Activated CD4-positive, alpha-beta T cell treated with anti-CD3 and anti-CD28 coated beads for 36 hours (primary cell): ENCODE measurements at regions not wholly inside any gene's neighbourhood (a gene's known extent, or its start where the extent isn't known, plus 50 kb on each side); places are given as distances from the start of the nearest gene placed in this dataset.

Experiments
- ATAC-seq: fragments of 200-7000 bp; cut with Tn5 transposase; one replicate; pipeline ENCODE4 v1.10.0; 2021; ENCODE audit warnings: mild to moderate bottlenecking, moderate library complexity
- CTCF ChIA-PET: fragments of 350-600 bp; sonication (Branson Sonifier 250); formaldehyde crosslinking; loops from one replicate; lab custom pipeline; 2021; ENCODE audit warnings: antibody characterized with exemption; lab: Charles Lee
- POLR2A ChIA-PET: fragments of 350-600 bp; sonication (Branson Sonifier 250); formaldehyde crosslinking; loops from one replicate; lab custom pipeline; 2021; ENCODE audit warnings: antibody characterized with exemption, inconsistent platforms; lab: Charles Lee
- DNase-seq: peaks from one replicate; pipeline ENCODE4 v3.0.0-alpha.2; 2020
- H3K27ac Mint-ChIP-seq: one replicate; pipeline ENCODE4 v1.8.0; 2021; ENCODE audit warnings: mixed read lengths
- H3K27me3 Mint-ChIP-seq: one replicate; pipeline ENCODE4 v1.8.0; 2021; ENCODE audit warnings: mixed read lengths
- H3K36me3 Mint-ChIP-seq: one replicate; pipeline ENCODE4 v1.8.0; 2021; ENCODE audit warnings: low read depth, mixed read lengths
- H3K4me1 Mint-ChIP-seq: one replicate; pipeline ENCODE4 v1.8.0; 2021; ENCODE audit warnings: mixed read lengths
- H3K4me3 Mint-ChIP-seq: one replicate; pipeline ENCODE4 v1.8.0; 2021; ENCODE audit warnings: mild to moderate bottlenecking, moderate library complexity, mixed read lengths
- H3K9me3 Mint-ChIP-seq: one replicate; pipeline ENCODE4 v1.8.0; 2021; ENCODE audit warnings: low read depth, mixed read lengths
- intact Hi-C, 2 experiments: fragments of 100-400 bp; cut with DNase I in 1 of 2; cut with micrococcal nuclease in 1 of 2; formaldehyde crosslinking; loops; one replicate each; pipeline versions ENCODE4 v1.14.2 to v1.15.1; 2022 to 2024; cut with DNase I, micrococcal nuclease

GRCh38 chr5:171709930-171710329, 75.7 kb upstream of the SMIM23 start:
- ATAC-seq (no peak), DNase-seq (no peak)
- no peaks in the 10 kb centered on the region for H3K9me3 Mint-ChIP-seq
- H3K36me3 Mint-ChIP-seq = no peaks in the 10 kb centered on the region
- H3K27ac Mint-ChIP-seq = no peak overlapping the region
- POLR2A ChIA-PET = interaction anchor here (0.6 kb wide), 1 partner anchor 61 kb away, joined by 6 read pairs; no protein-coding TSS in a partner anchor
- H3K4me3 Mint-ChIP-seq = no peak overlapping the region
- intact Hi-C loops = no loop called here
- H3K27me3 Mint-ChIP-seq = no peaks in the 10 kb centered on the region
- no peaks in the 10 kb centered on the region for H3K4me1 Mint-ChIP-seq
- CTCF ChIA-PET = no interaction called here

- ATAC-seq = no peak
- no peaks in the 10 kb centered on the region for H3K4me1 Mint-ChIP-seq
- intact Hi-C loops = no loop called here
- no peaks in the 10 kb centered on the region for H3K36me3 Mint-ChIP-seq
- no peaks in the 10 kb centered on the region for H3K9me3 Mint-ChIP-seq
- H3K27ac Mint-ChIP-seq = no peak overlapping the region
- ChIA-PET POLR2A (interaction anchor here (0.6 kb wide), 1 partner anchor 62 kb away, joined by 6 read pairs; no protein-coding TSS in a partner anchor), CTCF (interaction anchor here (0.6 kb wide), 1 partner anchor 62 kb away, joined by 3 read pairs; no protein-coding TSS in a partner anchor)
- no peak overlapping the region for H3K4me3 Mint-ChIP-seq
- H3K27me3 Mint-ChIP-seq = no peaks in the 10 kb centered on the region
- no peak for DNase-seq
These were observed 75.1 kb upstream of the SMIM23 start for GRCh38 chr5:171710451-171711024.

DNA sequence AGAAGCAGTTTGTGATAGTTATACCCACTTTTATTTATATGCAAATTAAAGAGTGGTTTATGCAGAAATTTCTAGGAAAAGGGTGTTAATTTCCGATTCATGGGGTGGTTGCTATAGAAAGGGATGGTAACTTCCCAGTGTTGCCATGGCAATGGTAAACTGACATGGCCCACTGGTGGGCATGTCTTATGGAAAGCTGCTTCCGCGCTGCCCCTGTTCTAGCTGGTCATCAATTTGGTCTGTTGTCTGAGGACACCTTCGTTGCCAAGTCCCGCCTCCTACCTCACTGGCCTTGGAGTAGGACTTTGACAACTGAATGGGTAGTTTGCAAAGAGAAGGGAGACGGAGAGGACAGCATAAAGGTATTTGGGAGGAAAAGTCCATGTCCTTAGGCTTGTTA, 74.0 kb upstream of the SMIM23 start:
- POLR2A ChIA-PET = no interaction called here
- no peak overlapping the region for H3K27ac Mint-ChIP-seq
- ATAC-seq (no peak), DNase-seq (no peak)
- no peaks in the 10 kb centered on the region for H3K36me3 Mint-ChIP-seq
- peaks cover 3% of the 10 kb centered on the region for H3K27me3 Mint-ChIP-seq
- H3K9me3 Mint-ChIP-seq = no peaks in the 10 kb centered on the region
- CTCF ChIA-PET = no interaction called here
- no peaks in the 10 kb centered on the region for H3K4me1 Mint-ChIP-seq
- H3K4me3 Mint-ChIP-seq = no peak overlapping the region
- intact Hi-C loops = no loop called here

DNA sequence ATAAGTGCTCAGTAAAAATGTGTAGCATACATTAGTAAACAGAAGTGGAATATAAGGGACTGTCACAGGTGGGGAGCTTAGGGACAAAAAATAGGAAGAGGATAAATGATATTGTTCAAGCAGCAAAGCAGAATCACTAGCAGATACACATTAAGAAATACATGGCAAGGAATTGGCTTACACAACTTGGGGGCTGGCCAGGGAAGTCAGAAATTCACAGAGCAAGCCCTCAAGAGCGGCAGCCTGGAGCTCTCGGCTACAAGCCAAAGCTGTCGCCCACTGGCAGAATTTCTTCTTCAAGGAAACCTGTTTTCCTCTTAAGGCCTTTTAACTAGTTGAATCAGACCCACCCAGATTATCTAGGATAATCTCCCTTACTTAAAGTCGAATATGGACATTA, 73.0 kb upstream of the SMIM23 start:
- no peak for ATAC-seq
- no peak overlapping the region for H3K4me3 Mint-ChIP-seq
- H3K36me3 Mint-ChIP-seq = no peaks in the 10 kb centered on the region
- H3K9me3 Mint-ChIP-seq = no peaks in the 10 kb centered on the region
- no peak for DNase-seq
- intact Hi-C loops = no loop called here
- POLR2A ChIA-PET = no interaction called here
- no peaks in the 10 kb centered on the region for H3K4me1 Mint-ChIP-seq
- CTCF ChIA-PET = no interaction called here
- H3K27me3 Mint-ChIP-seq = peaks cover 3% of the 10 kb centered on the region
- H3K27ac Mint-ChIP-seq = no peak overlapping the region

- H3K9me3 Mint-ChIP-seq = no peaks in the 10 kb centered on the region
- intact Hi-C loops = no loop called here
- ATAC-seq (no peak), DNase-seq (no peak)
- H3K4me3 Mint-ChIP-seq = no peak overlapping the region
- no peaks in the 10 kb centered on the region for H3K36me3 Mint-ChIP-seq
- no peak overlapping the region for H3K27ac Mint-ChIP-seq
- H3K4me1 Mint-ChIP-seq = no peaks in the 10 kb centered on the region
- peaks cover 5% of the 10 kb centered on the region for H3K27me3 Mint-ChIP-seq
- POLR2A ChIA-PET = no interaction called here
- CTCF ChIA-PET = no interaction called here
These were observed 72.5 kb upstream of the SMIM23 start for GRCh38 chr5:171713152-171713551.

GRCh38 chr5:171714261-171714660, 71.4 kb upstream of the SMIM23 start:
- Mint-ChIP-seq H3K27me3 (peaks cover 5% of the 10 kb centered on the region), H3K36me3 (no peaks in the 10 kb centered on the region), H3K9me3 (no peaks in the 10 kb centered on the region), H3K4me1 (no peaks in the 10 kb centered on the region), H3K27ac (no peak overlapping the region), H3K4me3 (no peak overlapping the region)
- POLR2A ChIA-PET = no interaction called here
- DNase-seq (no peak), ATAC-seq (no peak)
- CTCF ChIA-PET = no interaction called here
- intact Hi-C loops = no loop called here

- DNase-seq = no peak
- ChIA-PET POLR2A (no interaction called here), CTCF (no interaction called here)
- Mint-ChIP-seq H3K4me3 (no peak overlapping the region), H3K36me3 (no peaks in the 10 kb centered on the region), H3K4me1 (no peaks in the 10 kb centered on the region), H3K27ac (no peak overlapping the region), H3K9me3 (no peaks in the 10 kb centered on the region), H3K27me3 (peaks cover 6% of the 10 kb centered on the region)
- intact Hi-C loops = no loop called here
- ATAC-seq = no peak
These were observed 70.8 kb upstream of the SMIM23 start for GRCh38 chr5:171714851-171715250.

GRCh38 chr5:171715551-171715950, 70.1 kb upstream of the SMIM23 start:
- intact Hi-C loops = no loop called here
- DNase-seq = no peak
- Mint-ChIP-seq H3K36me3 (no peaks in the 10 kb centered on the region), H3K4me1 (no peaks in the 10 kb centered on the region), H3K27ac (no peak overlapping the region), H3K27me3 (peaks cover 10% of the 10 kb centered on the region), H3K9me3 (no peaks in the 10 kb centered on the region), H3K4me3 (no peak overlapping the region)
- CTCF ChIA-PET = no interaction called here
- POLR2A ChIA-PET = no interaction called here
- no peak for ATAC-seq

DNA sequence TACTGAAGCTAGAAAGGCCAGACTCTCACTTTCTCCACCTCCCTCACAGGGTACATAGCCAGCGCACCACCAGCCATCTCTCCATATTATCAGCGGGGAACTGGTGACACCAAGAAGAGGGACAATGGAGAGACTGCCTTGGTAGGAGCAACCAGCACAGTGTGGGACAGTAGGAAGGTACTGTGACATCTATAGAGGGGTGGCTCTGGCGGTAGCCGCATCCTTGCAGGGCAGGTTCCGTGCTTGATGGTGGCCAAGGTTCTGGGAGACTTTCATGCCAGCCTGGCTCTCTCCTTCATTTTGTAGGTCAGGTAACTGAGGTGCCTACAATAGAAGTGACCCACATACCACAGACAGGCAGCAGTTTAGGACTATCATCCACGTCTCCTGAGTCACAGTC, 65.5 kb upstream of the SMIM23 start:
- Mint-ChIP-seq H3K4me1 (peaks cover 2% of the 10 kb centered on the region), H3K36me3 (no peaks in the 10 kb centered on the region), H3K4me3 (no peak overlapping the region), H3K9me3 (no peaks in the 10 kb centered on the region), H3K27me3 (peaks cover 15% of the 10 kb centered on the region), H3K27ac (no peak overlapping the region)
- intact Hi-C loops = no loop called here
- no peak for ATAC-seq
- ChIA-PET CTCF (no interaction called here), POLR2A (interaction anchor here (0.6 kb wide), 1 partner anchor 20 kb away, joined by 4 read pairs; no protein-coding TSS in a partner anchor)
- DNase-seq = no peak

DNA sequence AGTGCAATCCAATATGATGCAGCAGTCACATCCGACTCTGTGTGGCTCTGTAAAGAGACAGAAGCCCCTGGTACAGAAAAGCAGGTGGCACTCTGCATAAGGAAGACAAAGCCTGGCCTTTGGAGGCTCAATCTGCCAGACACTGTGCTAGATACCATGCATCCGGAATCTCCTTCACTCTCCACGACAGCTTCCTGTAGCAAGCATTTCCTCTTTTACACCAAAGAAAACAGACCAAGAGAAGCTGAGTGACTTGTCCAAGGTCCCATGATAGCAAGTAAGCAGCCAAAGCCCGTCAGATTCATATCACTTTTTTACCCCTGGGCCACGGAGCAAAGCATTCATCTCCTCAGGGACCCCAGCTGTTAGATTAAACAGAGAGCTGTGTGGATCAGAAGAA, 64.2 kb upstream of the SMIM23 start:
- intact Hi-C loops = no loop called here
- DNase-seq (no peak), ATAC-seq (no peak)
- Mint-ChIP-seq H3K9me3 (peaks cover 4% of the 10 kb centered on the region), H3K4me3 (no peak overlapping the region), H3K36me3 (peaks cover under 1% of the 10 kb centered on the region), H3K27me3 (peaks cover 18% of the 10 kb centered on the region), H3K4me1 (peaks cover 2% of the 10 kb centered on the region), H3K27ac (no peak overlapping the region)
- ChIA-PET POLR2A (no interaction called here), CTCF (no interaction called here)

- H3K27ac Mint-ChIP-seq = no peak overlapping the region
- DNase-seq = no peak
- CTCF ChIA-PET = interaction anchor here (0.7 to 0.9 kb wide), 2 partner anchors 40 to 242 kb away, joined by 3 read pairs; no protein-coding TSS in a partner anchor
- peaks cover 9% of the 10 kb centered on the region for H3K9me3 Mint-ChIP-seq
- H3K4me3 Mint-ChIP-seq = no peak overlapping the region
- POLR2A ChIA-PET = no interaction called here
- intact Hi-C loops = no loop called here
- no peak for ATAC-seq
- peaks cover 2% of the 10 kb centered on the region for H3K4me1 Mint-ChIP-seq
- peaks cover 15% of the 10 kb centered on the region for H3K27me3 Mint-ChIP-seq
- peaks cover 3% of the 10 kb centered on the region for H3K36me3 Mint-ChIP-seq
These were observed 61.0 kb upstream of the SMIM23 start for GRCh38 chr5:171724468-171725204.

DNA sequence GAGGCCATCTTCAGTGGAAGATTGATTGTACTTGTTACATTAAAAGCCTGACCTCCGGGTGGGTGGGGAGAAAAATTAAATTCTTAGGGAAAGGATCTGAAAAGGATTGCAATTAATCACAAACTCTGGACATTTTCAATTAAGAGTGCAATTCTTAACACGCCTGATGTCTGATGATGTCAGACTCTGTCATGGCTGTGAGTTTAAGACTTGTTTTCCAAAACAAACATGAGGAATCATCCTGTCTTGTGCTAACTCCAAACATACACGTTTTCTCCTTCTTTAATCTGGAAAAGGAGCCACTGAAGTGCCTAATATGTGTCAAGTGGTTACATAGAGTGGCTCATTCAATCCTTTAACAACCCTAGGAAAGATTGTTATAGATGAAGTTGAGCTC, 60.4 kb upstream of the SMIM23 start:
- DNase-seq (no peak), ATAC-seq (no peak)
- peaks cover 9% of the 10 kb centered on the region for H3K9me3 Mint-ChIP-seq
- H3K27me3 Mint-ChIP-seq = peaks cover 13% of the 10 kb centered on the region
- H3K4me1 Mint-ChIP-seq = peaks cover 2% of the 10 kb centered on the region
- no peak overlapping the region for H3K27ac Mint-ChIP-seq
- ChIA-PET POLR2A (no interaction called here), CTCF (interaction anchor here (0.9 kb wide), 1 partner anchor 41 kb away, joined by 3 read pairs; no protein-coding TSS in a partner anchor)
- peaks cover 3% of the 10 kb centered on the region for H3K36me3 Mint-ChIP-seq
- no peak overlapping the region for H3K4me3 Mint-ChIP-seq
- intact Hi-C loops = no loop called here
